HG03342 (cell line): ENCODE measurements at regions not wholly inside any gene's neighbourhood (a gene's known extent, or its start where the extent isn't known, plus 50 kb on each side); places are given as distances from the start of the nearest gene placed in this dataset.
"Not testable (repeated sequence)": the region's sequence is repeated elsewhere in the genome, so short reads cannot be mapped to it uniquely, and the experiment has no call there.

Experiments
- ATAC-seq: cut with Tn5 transposase; IDR thresholded peaks from one replicate; pipeline ENCODE4 v1.9.1; 2021; ENCODE audit warnings: mild to moderate bottlenecking, moderate library complexity; ENCODE audit not compliant: unreplicated experiment

DNA sequence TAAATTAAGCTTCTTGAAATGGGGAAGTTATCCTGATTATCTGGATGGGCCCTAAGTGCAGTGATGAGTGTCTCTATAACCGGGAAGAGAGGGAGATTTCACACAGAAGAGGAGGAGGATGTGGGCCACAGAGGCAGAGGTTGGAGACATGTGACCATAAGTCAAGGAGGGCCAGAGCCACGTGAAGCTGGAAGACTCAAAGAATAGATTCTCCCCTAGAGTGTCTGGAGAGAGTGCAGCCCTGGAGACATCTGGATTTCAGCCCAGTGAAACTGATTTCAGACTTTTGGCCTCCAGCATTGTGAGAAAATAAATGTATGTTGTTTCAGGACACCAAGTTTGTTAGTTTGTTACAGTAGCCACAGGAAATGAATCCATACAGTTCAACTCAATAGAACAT, 442.9 kb downstream of the NTRK2 start:
- no peak for ATAC-seq

- no peak for ATAC-seq
Observed at GRCh38 chr9:85108746-85109145, 439.2 kb downstream of the NTRK2 start.

DNA sequence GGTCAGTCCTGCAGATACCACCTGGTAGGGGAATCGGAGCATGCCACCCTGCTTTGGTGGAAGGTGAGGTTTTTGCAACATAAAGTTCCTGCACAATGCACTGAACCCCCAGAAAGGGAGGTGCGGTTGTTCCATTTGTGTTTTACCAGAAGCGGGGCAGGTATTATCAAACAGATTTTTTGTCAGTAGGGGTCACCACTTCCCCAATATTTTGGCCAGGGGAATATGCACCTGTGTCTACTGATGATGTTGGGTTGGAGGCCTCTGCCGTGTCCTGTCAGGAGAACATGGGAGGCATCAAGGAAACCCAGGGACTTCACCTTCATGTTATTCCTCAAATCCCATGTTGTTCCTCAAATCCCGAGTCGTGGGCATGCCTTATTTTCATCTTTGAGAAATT, 438.7 kb downstream of the NTRK2 start:
- no peak for ATAC-seq

GRCh38 chr9:85089188-85089969, 419.9 kb downstream of the NTRK2 start:
- ATAC-seq, result peak; percentile 42

DNA sequence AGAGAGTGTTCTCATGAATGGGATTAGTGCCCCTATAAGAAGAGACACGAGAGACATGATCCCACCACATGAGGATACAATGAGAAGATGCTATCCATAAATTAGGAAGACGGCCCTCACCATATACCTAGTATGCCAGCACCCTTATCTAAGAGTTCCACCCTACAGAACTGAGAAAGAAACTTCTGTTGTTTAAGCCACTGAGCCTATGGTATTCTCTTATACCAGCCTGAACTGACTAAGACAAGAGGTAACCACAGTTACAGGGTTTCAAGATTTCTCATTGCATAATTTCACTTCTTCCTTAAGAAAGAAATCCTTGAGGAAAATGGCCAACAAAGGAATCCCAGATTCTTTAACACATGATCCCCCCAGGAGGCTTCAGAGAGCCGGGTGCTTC, 412.4 kb downstream of the NTRK2 start:
- ATAC-seq, result no peak

GRCh38 chr9:85079349-85079748, 409.8 kb downstream of the NTRK2 start:
- no peak for ATAC-seq

GRCh38 chr9:85077944-85078343, 408.4 kb downstream of the NTRK2 start:
- ATAC-seq, result no peak

- not testable (repeated sequence) for ATAC-seq
Observed at GRCh38 chr9:85077146-85077545, 407.6 kb downstream of the NTRK2 start.
